Left renal cortex interstitium (tissue), 4 donors: ENCODE measurements at regions not wholly inside any gene's neighbourhood (a gene's known extent, or its start where the extent isn't known, plus 50 kb on each side); places are given as distances from the start of the nearest gene placed in this dataset.
"Not testable (repeated sequence)": the region's sequence is repeated elsewhere in the genome, so short reads cannot be mapped to it uniquely, and the experiment has no call there.

Source experiments
- DNase-seq, 4 donors: peaks; one replicate each; pipeline ENCODE4 v3.0.0-alpha.2; 2013; ENCODE audit warnings: low read depth in 4 of 4, low spot score in 2 of 4, missing footprints in 1 of 4

DNA sequence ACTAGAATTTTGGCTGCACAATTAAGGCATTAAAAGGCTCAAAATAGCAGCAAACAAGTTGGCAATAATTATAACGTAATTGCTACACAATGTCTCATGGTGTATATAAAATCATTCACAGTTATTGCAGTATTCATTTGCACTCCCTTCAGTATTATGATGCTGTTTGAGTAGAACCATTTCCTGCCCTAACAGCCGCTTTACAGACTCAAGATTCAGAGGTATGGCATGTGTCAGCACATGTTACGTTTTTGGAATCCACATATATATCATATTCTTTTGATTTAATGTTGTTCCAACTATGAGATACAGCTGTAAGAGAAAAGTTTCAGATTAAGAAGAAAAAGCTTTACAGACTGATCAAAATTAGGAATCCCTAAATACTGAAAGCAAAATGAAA lies 56.3 kb upstream of the NCKAP5 start:
- DNase-seq = no peak

GRCh38 chr2:133627741-133628140 lies 59.5 kb upstream of the NCKAP5 start:
- no peak for DNase-seq

- no peak for DNase-seq
Observed at GRCh38 chr2:133633309-133633708, 65.0 kb upstream of the NCKAP5 start.

DNA sequence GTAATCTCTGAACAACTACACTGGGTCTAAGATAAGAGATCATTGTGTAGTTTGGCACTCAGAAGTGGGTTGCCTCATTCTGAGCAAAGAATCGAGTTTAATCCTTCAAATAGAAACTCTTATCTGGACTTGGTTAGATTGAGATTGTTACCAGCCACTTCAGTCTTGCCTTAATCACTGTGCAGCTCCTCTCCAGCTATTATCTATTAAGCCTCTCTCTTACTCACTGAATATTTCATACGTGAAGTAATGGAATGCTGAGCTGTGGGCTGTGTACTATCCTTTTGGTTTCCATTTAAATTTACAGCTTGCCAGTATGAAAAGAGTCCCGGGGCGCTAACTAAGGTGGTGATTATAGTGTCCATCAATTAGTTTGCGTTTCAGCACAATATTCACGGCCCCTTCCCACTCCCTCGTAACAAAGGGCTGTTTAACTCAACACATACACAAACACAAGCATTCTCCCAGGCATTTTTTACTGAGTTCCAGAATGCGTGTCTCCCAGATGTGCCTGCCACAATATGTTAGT lies 65.7 kb upstream of the NCKAP5 start:
- DNase-seq = no peak

- no peak for DNase-seq
Observed at GRCh38 chr2:133635131-133635530, 66.9 kb upstream of the NCKAP5 start.

DNA sequence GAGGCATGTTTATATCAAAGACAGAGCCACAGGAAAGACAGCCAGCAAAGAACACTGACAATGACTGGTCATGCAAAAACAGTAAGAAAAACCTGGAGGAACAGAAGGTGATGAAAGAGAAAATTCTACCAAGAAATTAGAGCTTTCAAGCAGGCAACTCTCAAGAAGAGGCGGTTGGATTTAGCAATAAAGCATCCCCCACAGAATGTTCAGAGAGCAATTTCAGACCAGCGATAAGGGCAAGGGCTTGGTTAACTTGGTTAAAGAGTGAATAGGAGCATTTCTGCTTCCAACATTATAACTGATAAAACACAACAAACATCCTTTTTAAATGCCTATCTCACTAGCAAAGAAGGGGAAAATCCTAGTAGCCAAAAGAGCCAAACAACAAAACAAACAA lies 68.0 kb upstream of the NCKAP5 start:
- no peak for DNase-seq

- no peak for DNase-seq
Observed at GRCh38 chr2:133640103-133640502, 71.8 kb upstream of the NCKAP5 start.

DNA sequence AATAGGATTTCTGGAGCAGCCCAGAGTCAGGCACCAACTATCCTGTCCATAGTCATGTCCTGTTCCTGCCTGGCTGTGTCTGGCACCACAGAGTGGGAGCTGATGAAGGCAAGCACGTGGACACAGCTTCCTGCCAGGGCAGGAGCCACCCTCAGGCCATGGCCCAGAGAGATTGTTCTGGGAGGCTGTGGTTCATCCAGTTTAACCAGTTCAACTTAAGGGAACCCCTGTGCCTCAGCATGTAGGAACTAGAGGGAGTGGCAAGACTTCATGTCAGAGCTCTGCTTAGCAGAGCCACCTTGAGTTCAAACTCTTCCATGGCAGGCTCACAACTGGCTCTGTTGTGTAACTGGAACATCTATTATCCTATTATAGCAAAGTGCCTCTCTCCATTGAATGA lies 73.2 kb upstream of the NCKAP5 start:
- DNase-seq = peak in 1 of 4 donors; percentile 3

- no peak for DNase-seq
Observed at GRCh38 chr2:133641942-133642725, 73.9 kb upstream of the NCKAP5 start.

DNA sequence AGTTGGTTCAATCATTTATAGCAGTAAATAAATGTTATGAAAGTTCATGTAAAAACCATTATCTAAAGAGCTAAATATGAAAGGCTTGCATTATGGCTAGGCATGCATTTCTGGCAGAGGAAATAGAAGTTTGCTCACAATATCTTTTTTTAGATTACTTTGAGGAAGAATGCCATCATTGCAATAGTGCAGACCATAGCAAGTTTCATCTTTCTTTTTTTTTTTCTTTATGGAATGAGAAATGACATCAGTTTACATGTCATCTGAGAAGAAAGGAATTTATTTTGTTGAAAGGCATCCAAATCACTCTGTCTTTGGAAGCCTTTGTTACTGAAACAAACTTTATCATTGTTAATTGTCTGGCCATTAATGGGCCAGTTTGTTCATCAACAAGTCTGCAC lies 74.5 kb upstream of the NCKAP5 start:
- DNase-seq = no peak

DNA sequence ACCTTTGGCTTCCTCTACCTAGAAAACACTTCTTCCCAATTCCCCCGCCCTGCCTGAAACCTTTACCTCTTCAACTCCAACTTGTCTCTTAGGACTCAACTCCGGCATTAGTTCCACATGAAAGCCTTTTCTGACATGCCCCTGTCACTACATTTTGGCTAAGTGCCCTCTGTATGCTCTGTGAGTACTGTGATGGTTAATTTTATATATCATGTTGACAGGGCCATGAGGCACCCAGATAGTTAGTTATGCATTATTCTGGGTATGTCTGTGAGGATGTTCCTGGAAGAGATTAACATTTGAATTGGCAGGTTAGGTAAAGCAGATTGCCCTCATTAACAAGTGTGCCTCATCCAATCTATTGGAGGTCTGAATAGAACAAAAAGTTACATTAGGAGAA lies 75.6 kb upstream of the NCKAP5 start:
- DNase-seq = no peak

DNA sequence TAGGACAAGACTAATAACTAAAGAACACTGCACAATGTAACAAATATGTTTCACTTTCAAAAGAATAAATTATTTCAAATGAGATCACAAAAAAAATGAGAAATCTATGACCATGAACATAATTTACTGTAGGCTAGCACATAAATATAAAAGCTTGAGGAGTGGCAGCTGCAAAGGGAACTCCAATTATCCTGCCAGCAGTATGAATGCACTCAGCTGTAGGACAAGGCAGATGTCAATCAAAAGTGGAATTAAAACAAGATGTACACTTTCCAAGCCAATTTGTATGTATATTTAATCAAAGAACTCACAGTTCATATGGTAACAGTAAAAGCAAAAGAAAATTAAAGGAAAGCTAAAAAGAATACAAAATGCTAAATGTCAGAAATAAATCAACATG lies 76.6 kb upstream of the NCKAP5 start:
- no peak for DNase-seq

DNA sequence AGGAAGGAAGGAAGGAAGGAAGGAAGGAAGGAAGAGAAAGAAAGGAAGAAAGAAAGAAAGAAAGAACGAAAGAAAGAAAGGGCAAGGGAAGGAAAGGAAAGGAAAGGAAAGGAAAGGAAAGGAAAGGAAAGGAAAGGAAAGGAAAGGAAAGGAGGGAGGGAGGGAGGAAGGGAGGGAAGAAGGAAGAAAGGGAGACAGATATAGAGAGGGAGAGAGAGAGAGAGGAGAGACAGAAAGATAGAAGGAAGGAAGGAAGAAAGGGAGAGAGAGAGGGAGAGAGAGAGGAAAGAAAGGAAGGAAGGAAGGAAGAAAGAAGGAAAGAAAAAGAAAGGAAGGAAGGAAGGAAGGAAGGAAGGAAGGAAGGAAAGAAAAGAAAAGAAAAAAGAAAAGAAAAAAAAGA lies 79.1 kb upstream of the NCKAP5 start:
- not testable (repeated sequence) for DNase-seq

GRCh38 chr2:133651861-133652260 lies 83.6 kb upstream of the NCKAP5 start:
- DNase-seq = no peak

GRCh38 chr2:133652398-133652797 lies 84.1 kb upstream of the NCKAP5 start:
- no peak for DNase-seq

GRCh38 chr2:133653056-133653455 lies 84.8 kb upstream of the NCKAP5 start:
- DNase-seq = no peak

DNA sequence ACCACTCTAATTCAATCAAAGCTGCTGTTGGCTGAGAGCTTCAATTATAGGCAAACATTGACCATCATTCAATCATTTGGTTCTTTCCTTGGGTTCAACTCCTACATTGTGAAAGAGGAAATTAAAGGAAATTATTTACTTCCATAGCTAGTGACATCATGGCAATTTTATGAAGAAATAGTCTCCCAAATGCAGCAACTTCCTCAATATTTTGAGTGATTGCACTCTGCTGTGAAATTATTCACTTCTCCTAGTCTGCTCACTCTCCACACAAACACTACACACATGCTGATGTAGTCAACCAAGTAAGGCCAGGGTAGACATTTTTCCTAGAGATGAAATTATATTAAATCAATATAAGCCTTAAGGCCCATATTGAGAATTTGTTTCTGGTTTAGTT lies 86.7 kb upstream of the NCKAP5 start:
- no peak for DNase-seq

- DNase-seq = no peak
Observed at GRCh38 chr2:133655610-133656009, 87.3 kb upstream of the NCKAP5 start.

DNA sequence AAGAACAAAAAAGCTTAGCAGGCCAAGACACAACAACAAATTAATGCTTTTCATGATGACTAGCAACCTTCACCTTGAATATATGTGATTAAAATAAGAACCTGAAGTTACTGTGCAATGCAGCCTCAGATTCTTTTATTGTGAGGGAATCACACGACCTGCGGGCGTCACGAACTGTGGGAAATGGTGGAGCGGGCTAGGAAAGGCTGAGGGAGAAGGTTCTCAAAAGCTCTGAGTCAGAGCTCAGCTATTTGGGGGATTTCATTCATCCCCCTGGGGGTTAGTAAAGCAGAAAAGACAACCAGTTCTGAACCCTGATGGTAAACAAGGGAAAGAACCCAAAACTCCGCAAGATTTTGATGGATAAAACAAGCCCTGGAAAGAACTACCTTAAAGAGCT lies 89.3 kb upstream of the NCKAP5 start:
- DNase-seq = no peak

DNA sequence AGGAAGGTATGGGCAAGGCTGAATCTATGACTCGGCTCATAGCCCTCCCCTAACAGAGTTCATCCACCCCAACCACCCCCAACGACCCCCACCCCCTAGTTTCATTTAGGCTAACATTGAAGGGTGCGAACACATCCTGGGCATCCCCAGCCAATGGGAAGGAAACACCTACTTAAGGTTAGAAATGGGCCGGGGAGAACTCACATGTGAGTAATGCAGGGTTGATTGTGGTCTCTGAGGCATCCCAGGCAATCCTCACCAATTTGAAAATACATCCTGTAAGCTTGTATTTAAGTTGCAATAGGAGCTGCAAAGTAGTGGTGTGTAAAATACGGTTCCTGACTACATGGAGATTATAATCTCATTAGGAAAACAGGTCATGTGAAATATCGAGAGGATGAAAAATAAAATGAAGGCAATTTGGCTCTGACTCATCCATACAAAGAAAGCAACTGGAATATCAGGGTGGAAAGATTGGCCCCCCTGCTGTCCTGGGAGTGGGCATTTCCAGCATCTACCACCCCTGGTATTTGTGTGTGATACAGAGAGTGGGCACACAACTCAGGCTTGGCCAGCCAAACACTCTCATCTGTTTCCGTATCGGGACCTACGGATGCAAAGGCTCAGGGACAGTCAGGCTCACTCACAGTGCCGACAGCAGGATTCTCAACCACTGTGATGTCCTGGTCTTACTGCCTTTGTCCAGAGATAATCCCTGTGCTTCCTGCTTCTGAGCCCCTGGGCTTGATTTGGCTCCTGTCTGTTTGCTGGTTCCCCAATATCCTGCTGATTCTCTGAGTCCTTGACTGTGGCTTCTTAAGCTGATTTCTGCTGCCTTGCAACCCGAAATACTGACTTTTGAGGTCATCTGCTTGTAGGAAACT lies 90.0 kb upstream of the NCKAP5 start:
- no peak for DNase-seq

DNA sequence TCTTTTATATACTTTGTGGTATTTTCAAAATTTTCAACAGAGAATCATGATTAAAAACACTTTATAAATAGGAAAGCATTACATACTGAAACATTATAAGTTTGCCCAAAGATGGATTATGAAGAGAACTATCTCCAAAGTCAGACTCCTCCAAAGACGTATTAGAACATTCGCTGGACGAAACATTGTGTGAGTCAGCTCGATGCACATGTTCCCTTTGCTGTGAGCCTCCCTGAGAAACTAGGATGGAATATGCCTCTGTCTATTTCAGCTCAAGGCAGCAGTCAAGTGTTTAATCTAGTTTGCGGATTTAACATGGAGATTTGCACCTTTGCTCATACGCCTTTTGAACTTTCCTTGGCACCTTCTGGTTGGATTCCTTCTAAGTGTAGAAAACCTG lies 92.2 kb upstream of the NCKAP5 start:
- DNase-seq = no peak

DNA sequence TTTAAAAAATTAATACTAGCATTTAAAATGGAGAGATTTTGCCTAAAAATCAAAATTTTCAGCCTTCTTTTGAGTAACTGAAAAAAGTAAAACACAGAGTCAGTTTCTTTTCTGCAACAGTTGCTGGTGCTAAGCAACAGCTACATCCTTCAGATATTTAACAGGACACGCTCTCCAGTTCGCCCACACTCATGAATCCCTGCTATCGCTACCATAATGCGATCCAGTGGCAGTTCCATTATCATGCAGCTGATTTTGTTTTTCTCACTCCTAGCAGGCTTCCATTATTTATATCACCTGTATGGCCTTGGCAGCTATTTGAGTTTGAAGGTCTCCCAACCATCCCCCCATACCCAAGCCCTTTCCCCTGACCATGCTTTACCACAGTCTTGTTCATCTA lies 93.1 kb upstream of the NCKAP5 start:
- DNase-seq = no peak
